ENCODE measurements at regions not wholly inside any gene's neighbourhood (a gene's known extent, or its start where the extent isn't known, plus 50 kb on each side); places are given as distances from the start of the nearest gene placed in this dataset.
A peak's percentile ranks its signal among the peaks of the same experiment; 100 is the strongest.

DNA sequence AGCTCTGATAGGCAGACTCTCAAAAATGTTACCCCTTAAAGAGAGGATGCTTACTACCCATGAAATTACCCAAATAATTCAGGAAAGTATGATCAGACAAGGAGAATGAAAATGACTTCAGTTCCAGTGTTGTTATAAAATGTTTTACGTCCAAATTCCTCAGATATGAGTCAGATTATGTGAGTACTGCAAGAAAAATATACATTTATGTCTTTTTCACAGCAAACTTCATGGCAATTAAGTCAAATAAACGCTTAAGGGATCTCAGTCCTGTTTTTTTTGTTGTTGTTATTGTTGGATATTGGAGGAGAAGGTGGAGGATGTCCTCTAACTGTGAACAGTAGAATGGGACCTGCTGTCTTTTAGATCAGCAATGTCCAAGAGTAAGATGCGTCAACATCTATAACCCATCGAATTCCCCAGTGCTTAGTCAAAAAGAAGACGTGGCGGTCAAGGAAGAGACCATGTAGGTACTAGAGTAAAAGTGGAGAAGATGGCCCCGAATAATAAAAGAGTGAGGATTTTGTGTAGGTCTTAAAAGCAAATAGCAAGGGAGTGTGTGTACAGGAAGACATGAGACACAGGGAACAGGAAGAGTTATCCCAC, 215.4 kb upstream of the IRS2 start:
- Histone ChIP-seq H3K4me1 (ENCODE audit: insufficient read depth, low read length) (peaks cover 22% of the 10 kb centered on the region), H3K27ac (ENCODE audit: low read depth, low read length) (peak overlapping the region; percentile 30), H3K79me2 (ENCODE audit: insufficient read depth, low read length) (no peaks in the 10 kb centered on the region), H2AFZ (ENCODE audit: low read length) (no peak overlapping the region), H3K27me3 (ENCODE audit: insufficient read depth, low read length) (no peaks in the 10 kb centered on the region), H3K9me3 (ENCODE audit: low read depth, low read length) (no peaks in the 10 kb centered on the region), H3K4me3 (ENCODE audit: insufficient read depth, low read length) (no peak overlapping the region), H4K20me1 (ENCODE audit: insufficient read depth, low read length) (no peaks in the 10 kb centered on the region), H3K4me2 (ENCODE audit: insufficient read depth, low read length) (peak overlapping the region; percentile 41), H3K36me3 (ENCODE audit: insufficient read depth, low read length) (no peaks in the 10 kb centered on the region)
- DNase-seq (ENCODE audit: insufficient read length, low spot score, missing footprints), result peak; percentile 51
- TF ChIP-seq, protein P1, sequence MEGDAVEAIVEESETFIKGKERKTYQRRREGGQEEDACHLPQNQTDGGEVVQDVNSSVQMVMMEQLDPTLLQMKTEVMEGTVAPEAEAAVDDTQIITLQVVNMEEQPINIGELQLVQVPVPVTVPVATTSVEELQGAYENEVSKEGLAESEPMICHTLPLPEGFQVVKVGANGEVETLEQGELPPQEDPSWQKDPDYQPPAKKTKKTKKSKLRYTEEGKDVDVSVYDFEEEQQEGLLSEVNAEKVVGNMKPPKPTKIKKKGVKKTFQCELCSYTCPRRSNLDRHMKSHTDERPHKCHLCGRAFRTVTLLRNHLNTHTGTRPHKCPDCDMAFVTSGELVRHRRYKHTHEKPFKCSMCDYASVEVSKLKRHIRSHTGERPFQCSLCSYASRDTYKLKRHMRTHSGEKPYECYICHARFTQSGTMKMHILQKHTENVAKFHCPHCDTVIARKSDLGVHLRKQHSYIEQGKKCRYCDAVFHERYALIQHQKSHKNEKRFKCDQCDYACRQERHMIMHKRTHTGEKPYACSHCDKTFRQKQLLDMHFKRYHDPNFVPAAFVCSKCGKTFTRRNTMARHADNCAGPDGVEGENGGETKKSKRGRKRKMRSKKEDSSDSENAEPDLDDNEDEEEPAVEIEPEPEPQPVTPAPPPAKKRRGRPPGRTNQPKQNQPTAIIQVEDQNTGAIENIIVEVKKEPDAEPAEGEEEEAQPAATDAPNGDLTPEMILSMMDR (IDR thresholded peaks at IDR 0.05; ENCODE audit: extremely low read depth, low read depth, low read length), result no peak

DNA sequence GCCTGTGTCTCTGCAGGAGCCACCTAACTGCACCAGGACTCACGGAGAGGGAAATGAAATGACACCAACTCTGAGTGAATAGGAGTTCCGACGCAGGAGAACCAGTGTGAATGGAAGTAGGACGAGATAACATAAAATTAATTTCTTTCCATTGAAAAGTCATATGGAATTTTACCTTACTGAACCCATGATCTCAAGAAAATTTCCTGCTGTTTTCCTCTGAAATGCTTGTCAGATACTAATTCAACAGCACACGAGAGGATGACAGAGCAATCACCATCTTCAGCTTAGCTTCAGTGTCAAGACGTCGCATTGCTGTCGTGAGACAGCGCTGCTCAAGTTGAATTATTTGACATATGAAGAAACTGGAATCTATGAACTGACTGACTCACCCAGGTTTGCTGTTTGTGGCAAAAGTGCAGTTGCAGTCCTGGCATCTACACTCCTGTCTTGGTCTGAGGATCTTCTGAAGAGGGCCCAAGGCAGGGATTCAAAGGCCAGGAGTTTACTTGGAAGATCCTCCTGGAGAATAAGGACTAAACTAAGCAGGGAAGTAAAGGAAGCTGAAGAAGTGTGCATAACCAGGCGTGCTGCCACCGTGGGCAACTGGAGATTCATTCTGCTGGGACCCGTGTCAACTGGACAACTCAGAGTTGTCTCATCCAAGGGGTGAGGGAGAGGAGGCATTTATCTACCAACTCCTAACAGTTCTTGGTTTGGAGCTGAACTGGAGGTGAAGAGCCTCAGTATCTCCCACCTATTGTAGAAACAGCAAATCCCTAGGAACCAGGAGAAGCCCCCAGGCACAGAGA, 214.4 kb upstream of the IRS2 start:
- no peak overlapping the region for H3K4me3 ChIP-seq (ENCODE audit: insufficient read depth, low read length)
- TF ChIP-seq, protein P1 (IDR thresholded peaks at IDR 0.05; ENCODE audit: extremely low read depth, low read depth, low read length), result no peak

DNA sequence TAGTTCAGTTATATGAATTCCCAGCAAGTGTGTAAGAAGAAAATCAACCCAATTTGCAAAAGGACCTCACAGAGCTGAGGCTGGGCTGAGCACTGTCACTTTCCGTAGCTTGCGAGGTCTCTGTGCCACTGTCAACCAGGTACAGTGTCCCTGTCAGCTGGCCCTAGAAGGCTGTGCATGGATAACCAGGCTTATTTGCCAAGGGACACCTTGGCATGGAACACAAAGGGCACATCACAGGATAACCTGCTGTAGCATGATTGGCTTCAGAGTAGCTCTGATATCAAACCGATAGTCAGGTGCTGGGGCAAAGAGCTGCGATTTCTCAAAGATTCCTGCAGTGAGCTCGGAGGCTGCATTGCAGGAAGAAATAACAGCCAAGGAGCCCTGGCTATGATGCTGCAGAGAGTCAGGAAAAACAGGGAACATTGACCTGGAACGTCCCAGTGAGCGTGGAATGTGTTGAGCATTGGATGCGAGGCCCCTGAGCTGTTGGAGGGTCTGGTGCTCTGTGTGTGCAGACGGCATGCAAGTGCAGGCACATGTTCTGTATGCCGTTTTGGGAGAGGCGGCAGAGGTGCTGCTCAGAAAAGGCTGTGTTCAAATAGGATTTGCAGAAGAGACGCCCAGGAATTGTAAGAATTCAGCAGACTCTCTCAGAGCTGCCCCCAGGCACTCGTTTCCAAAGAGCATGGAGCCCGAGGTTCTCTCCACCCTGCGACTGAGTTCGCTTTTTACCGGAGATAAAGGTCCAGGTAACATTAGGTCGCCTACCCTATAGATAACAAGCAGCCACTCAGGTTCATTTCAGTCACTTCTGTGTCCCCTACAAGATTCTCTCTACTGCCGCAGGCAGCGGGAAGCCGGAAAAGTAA, 213.5 kb upstream of the IRS2 start:
- H3K36me3 ChIP-seq (ENCODE audit: insufficient read depth, low read length), result no peaks in the 10 kb centered on the region
- H3K4me1 ChIP-seq (ENCODE audit: insufficient read depth, low read length), result peaks cover 22% of the 10 kb centered on the region
- H4K20me1 ChIP-seq (ENCODE audit: insufficient read depth, low read length), result no peaks in the 10 kb centered on the region
- DNase-seq (ENCODE audit: insufficient read length, low spot score, missing footprints), result no peak
- H3K27me3 ChIP-seq (ENCODE audit: insufficient read depth, low read length), result no peaks in the 10 kb centered on the region
- H3K9me3 ChIP-seq (ENCODE audit: low read depth, low read length), result no peaks in the 10 kb centered on the region
- TF ChIP-seq, protein P1 (IDR thresholded peaks at IDR 0.05; ENCODE audit: extremely low read depth, low read depth, low read length), result no peak
- H2AFZ ChIP-seq (ENCODE audit: low read length), result no peak overlapping the region
- no peak overlapping the region for H3K4me3 ChIP-seq (ENCODE audit: insufficient read depth, low read length)
- H3K79me2 ChIP-seq (ENCODE audit: insufficient read depth, low read length), result no peaks in the 10 kb centered on the region
- H3K27ac ChIP-seq (ENCODE audit: low read depth, low read length), result no peak overlapping the region
- no peak overlapping the region for H3K4me2 ChIP-seq (ENCODE audit: insufficient read depth, low read length)

More for the DNA sequence above, 214.4 kb upstream of the IRS2 start:
- H3K9me3 ChIP-seq (ENCODE audit: low read depth, low read length), result no peaks in the 10 kb centered on the region
- no peak overlapping the region for H2AFZ ChIP-seq (ENCODE audit: low read length)
- no peaks in the 10 kb centered on the region for H3K36me3 ChIP-seq (ENCODE audit: insufficient read depth, low read length)
- peak overlapping the region; percentile 41 for H3K4me2 ChIP-seq (ENCODE audit: insufficient read depth, low read length)
- H4K20me1 ChIP-seq (ENCODE audit: insufficient read depth, low read length), result no peaks in the 10 kb centered on the region
- H3K4me1 ChIP-seq (ENCODE audit: insufficient read depth, low read length), result peaks cover 22% of the 10 kb centered on the region
- DNase-seq (ENCODE audit: insufficient read length, low spot score, missing footprints), result no peak
- H3K79me2 ChIP-seq (ENCODE audit: insufficient read depth, low read length), result no peaks in the 10 kb centered on the region
- H3K27ac ChIP-seq (ENCODE audit: low read depth, low read length), result no peak overlapping the region
- H3K27me3 ChIP-seq (ENCODE audit: insufficient read depth, low read length), result no peaks in the 10 kb centered on the region
